Progenitor cell of endocrine pancreas (in vitro differentiated cells): ENCODE measurements at regions not wholly inside any gene's neighbourhood (a gene's known extent, or its start where the extent isn't known, plus 50 kb on each side); places are given as distances from the start of the nearest gene placed in this dataset.
"Not testable (repeated sequence)": the region's sequence is repeated elsewhere in the genome, so short reads cannot be mapped to it uniquely, and the experiment has no call there.

Source experiments
- DNase-seq: peaks from one replicate; pipeline ENCODE4 v3.0.0; 2021; ENCODE audit warnings: low spot score; ENCODE audit not compliant: unreplicated experiment
- H3K27ac Mint-ChIP-seq: 2 replicates; pipeline ENCODE4 v1.8.0; 2021; ENCODE audit warnings: mild to moderate bottlenecking, moderate library complexity, mixed read lengths
- H3K27me3 Mint-ChIP-seq: 2 replicates; pipeline ENCODE4 v1.8.0; 2021; ENCODE audit warnings: mixed read lengths
- H3K36me3 Mint-ChIP-seq: 2 replicates; pipeline ENCODE4 v1.8.0; 2022; ENCODE audit warnings: mixed read lengths; ENCODE audit not compliant: insufficient read depth
- H3K4me1 Mint-ChIP-seq: 2 replicates; pipeline ENCODE4 v1.8.0; 2021; ENCODE audit warnings: low read depth, mixed read lengths
- H3K4me3 Mint-ChIP-seq: 2 replicates; pipeline ENCODE4 v1.8.0; 2021; ENCODE audit warnings: low read depth, mild to moderate bottlenecking, moderate library complexity, mixed read lengths
- H3K9me3 Mint-ChIP-seq: 2 replicates; pipeline ENCODE4 v1.8.0; 2021; ENCODE audit warnings: low read depth, mixed read lengths
- TF ChIP-seq, protein P1 (sequence below): fragments of 200-600 bp; sonication (generic); IDR thresholded peaks from one replicate; pipeline ENCODE4 v1.5.0; 2021; ENCODE audit warnings: antibody characterized with exemption, mild to moderate bottlenecking; ENCODE audit not compliant: unreplicated experiment

GRCh38 chr5:128857076-128857677 is 108.1 kb upstream of the SLC27A6 start:
- H3K27me3 Mint-ChIP-seq: peaks cover 3% of the 10 kb centered on the region
- TF ChIP-seq, protein P1, sequence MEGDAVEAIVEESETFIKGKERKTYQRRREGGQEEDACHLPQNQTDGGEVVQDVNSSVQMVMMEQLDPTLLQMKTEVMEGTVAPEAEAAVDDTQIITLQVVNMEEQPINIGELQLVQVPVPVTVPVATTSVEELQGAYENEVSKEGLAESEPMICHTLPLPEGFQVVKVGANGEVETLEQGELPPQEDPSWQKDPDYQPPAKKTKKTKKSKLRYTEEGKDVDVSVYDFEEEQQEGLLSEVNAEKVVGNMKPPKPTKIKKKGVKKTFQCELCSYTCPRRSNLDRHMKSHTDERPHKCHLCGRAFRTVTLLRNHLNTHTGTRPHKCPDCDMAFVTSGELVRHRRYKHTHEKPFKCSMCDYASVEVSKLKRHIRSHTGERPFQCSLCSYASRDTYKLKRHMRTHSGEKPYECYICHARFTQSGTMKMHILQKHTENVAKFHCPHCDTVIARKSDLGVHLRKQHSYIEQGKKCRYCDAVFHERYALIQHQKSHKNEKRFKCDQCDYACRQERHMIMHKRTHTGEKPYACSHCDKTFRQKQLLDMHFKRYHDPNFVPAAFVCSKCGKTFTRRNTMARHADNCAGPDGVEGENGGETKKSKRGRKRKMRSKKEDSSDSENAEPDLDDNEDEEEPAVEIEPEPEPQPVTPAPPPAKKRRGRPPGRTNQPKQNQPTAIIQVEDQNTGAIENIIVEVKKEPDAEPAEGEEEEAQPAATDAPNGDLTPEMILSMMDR: no peak
- no peak overlapping the region for H3K4me3 Mint-ChIP-seq
- no peaks in the 10 kb centered on the region for H3K36me3 Mint-ChIP-seq
- no peak for DNase-seq
- no peaks in the 10 kb centered on the region for H3K4me1 Mint-ChIP-seq
- peaks cover 17% of the 10 kb centered on the region for H3K9me3 Mint-ChIP-seq
- no peak overlapping the region for H3K27ac Mint-ChIP-seq

- peaks cover 3% of the 10 kb centered on the region for H3K27me3 Mint-ChIP-seq
- TF ChIP-seq, protein P1: no peak
- H3K9me3 Mint-ChIP-seq: peaks cover 17% of the 10 kb centered on the region
- no peak overlapping the region for H3K27ac Mint-ChIP-seq
- no peak overlapping the region for H3K4me3 Mint-ChIP-seq
- DNase-seq: no peak
- no peaks in the 10 kb centered on the region for H3K36me3 Mint-ChIP-seq
- no peaks in the 10 kb centered on the region for H3K4me1 Mint-ChIP-seq
These were observed 106.3 kb upstream of the SLC27A6 start for GRCh38 chr5:128858995-128859394.

DNA sequence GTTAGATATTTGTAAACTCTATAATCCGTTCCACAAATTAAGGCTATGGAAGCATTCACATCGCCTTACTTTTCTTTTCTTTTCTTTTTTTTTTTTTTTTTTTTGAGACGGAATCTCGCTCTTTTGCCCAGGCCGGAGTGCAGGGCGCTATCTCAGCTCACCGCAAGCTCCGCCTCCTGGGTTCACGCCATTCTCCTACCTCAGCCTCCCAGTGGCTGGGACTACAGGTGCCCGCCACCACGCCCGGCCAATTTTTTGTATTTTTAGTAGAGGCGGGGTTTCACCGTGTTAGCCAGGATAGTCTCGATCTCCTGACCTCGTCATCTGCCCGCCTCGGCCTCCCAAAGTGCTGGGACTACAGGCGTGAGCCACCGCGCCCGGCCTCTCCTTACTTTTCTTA is 104.1 kb upstream of the SLC27A6 start:
- H3K27ac Mint-ChIP-seq, DNase-seq, H3K27me3 Mint-ChIP-seq, H3K4me1 Mint-ChIP-seq, H3K4me3 Mint-ChIP-seq, H3K36me3 Mint-ChIP-seq: not testable (repeated sequence)
- peaks cover 17% of the 10 kb centered on the region for H3K9me3 Mint-ChIP-seq

GRCh38 chr5:128869970-128870369 is 95.3 kb upstream of the SLC27A6 start:
- no peaks in the 10 kb centered on the region for H3K27me3 Mint-ChIP-seq
- H3K4me1 Mint-ChIP-seq: no peaks in the 10 kb centered on the region
- H3K36me3 Mint-ChIP-seq: peaks cover 1% of the 10 kb centered on the region
- no peak for DNase-seq
- TF ChIP-seq, protein P1: no peak
- H3K9me3 Mint-ChIP-seq: peaks cover 4% of the 10 kb centered on the region
- H3K4me3 Mint-ChIP-seq: no peak overlapping the region
- H3K27ac Mint-ChIP-seq: no peak overlapping the region

GRCh38 chr5:128870373-128870772 is 94.9 kb upstream of the SLC27A6 start:
- no peaks in the 10 kb centered on the region for H3K27me3 Mint-ChIP-seq
- H3K4me1 Mint-ChIP-seq: no peaks in the 10 kb centered on the region
- TF ChIP-seq, protein P1: no peak
- DNase-seq: no peak
- H3K36me3 Mint-ChIP-seq: peaks cover 1% of the 10 kb centered on the region
- peaks cover 4% of the 10 kb centered on the region for H3K9me3 Mint-ChIP-seq
- H3K4me3 Mint-ChIP-seq: no peak overlapping the region
- no peak overlapping the region for H3K27ac Mint-ChIP-seq

DNA sequence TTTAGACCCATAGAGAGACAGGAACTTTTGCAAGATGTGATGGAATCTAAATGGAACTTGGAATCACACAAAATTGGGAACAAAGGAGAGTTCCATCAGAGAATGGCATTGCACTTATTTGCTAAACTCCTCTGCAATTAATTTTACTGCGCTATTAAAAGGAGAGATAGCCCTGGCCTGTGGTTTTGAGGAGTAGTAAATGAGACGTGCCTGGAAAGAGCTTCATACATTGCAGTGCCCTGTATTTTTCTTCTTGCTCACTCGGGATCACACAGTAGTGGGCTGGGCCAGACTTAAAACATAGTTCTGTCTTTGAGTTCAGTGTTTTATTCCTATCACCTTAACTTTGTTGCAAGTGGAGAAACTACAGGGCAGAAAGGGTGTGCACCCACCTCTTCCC is 94.4 kb upstream of the SLC27A6 start:
- H3K36me3 Mint-ChIP-seq: peaks cover 1% of the 10 kb centered on the region
- no peaks in the 10 kb centered on the region for H3K4me1 Mint-ChIP-seq
- no peak overlapping the region for H3K4me3 Mint-ChIP-seq
- no peak for DNase-seq
- no peak overlapping the region for H3K27ac Mint-ChIP-seq
- H3K9me3 Mint-ChIP-seq: peaks cover 4% of the 10 kb centered on the region
- no peaks in the 10 kb centered on the region for H3K27me3 Mint-ChIP-seq
- TF ChIP-seq, protein P1: no peak
